ENCODE measurements at regions not wholly inside any gene's neighbourhood (a gene's known extent, or its start where the extent isn't known, plus 50 kb on each side); places are given as distances from the start of the nearest gene placed in this dataset.

DNA sequence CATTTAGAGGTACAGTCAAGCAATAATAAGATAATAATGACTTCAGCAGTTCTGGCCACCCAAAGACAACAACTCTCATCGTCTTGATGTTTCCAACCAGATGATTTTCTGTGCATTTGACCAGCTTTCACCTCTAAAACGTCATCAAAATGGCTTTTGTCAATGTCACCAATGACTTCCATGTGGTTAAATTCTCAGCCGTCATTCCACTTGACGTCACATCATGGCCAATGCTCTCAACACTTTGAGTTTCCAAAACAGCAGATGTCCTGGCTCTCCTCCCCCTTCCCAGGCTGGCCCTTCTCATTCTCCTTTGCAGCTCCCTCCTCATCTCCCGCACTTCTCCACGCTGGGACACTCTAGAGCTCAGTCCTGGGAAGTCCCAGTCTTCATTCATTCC, 258.3 kb downstream of the BCL2 start:
- no peaks in the 10 kb centered on the region for H3K36me3 ChIP-seq (ENCODE audit: insufficient read depth)
- no peaks in the 10 kb centered on the region for H4K20me1 ChIP-seq (replicated peaks; ENCODE audit: insufficient read depth)
- no peak for ATAC-seq
- H3K79me2 ChIP-seq (replicated peaks; ENCODE audit: insufficient read depth) = no peaks in the 10 kb centered on the region
- Mint-ChIP-seq H3K4me3 (no peak overlapping the region), H3K36me3 (ENCODE audit: low read depth) (no peaks in the 10 kb centered on the region), H3K27me3 (ENCODE audit: insufficient read depth, low read depth, poor library complexity) (peaks cover 6% of the 10 kb centered on the region), H3K4me1 (peaks cover 3% of the 10 kb centered on the region), H3K9me3 (no peaks in the 10 kb centered on the region; the same call in 2 of the 3 replicates), H3K27ac (no peak overlapping the region)
- H3K4me1 ChIP-seq (ENCODE audit: insufficient read depth) = no peaks in the 10 kb centered on the region; the same call in 1 of the 2 replicates
- H3K9me2 ChIP-seq (ENCODE audit: insufficient read depth) = no peaks in the 10 kb centered on the region
- no peak overlapping the region for H3K4me2 ChIP-seq
- no peaks in the 10 kb centered on the region for H3K27me3 ChIP-seq (ENCODE audit: insufficient read depth)
- no peak overlapping the region for H3K4me3 ChIP-seq
- TF ChIP-seq POLR2AphosphoS5 (IDR thresholded peaks at IDR 0.05; ENCODE audit: low read depth) = no peak
- DNase-seq (ENCODE audit: low spot score) = no peak
- H2AFZ ChIP-seq = no peak overlapping the region
- H3K27ac ChIP-seq (ENCODE audit: low read depth) = no peak overlapping the region
- H3F3A ChIP-seq (replicated peaks; ENCODE audit: low read depth) = no peaks in the 10 kb centered on the region

DNA sequence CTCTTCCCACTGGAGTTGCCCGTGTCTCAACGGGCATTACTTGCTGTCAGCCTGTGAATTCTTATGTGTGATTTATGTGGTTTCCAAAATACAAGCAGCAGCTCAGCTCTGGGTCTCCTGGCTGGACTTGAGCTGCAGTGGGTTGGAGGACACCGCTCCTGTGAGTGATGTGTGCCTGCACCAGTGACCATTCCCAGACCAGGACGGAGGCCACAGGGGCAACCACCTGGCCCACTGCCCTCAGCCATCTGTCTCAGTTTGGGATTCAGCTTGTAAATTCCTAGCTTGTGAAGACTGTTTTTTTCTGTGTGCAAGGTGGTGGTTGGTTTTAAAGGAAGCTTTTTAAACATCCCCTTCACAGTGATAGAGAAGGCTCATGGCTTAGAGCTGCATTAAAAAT, 261.0 kb downstream of the BCL2 start:
- no peaks in the 10 kb centered on the region for H3K79me2 ChIP-seq (replicated peaks; ENCODE audit: insufficient read depth)
- no peaks in the 10 kb centered on the region; the same call in 2 of the 3 replicates for H3K9me3 Mint-ChIP-seq
- ATAC-seq = no peak
- H3K36me3 Mint-ChIP-seq (ENCODE audit: low read depth) = no peaks in the 10 kb centered on the region
- no peaks in the 10 kb centered on the region for H3K36me3 ChIP-seq (ENCODE audit: insufficient read depth)
- H2AFZ ChIP-seq = no peak overlapping the region
- H3F3A ChIP-seq (replicated peaks; ENCODE audit: low read depth) = no peaks in the 10 kb centered on the region
- no peak overlapping the region for H3K27ac Mint-ChIP-seq
- no peaks in the 10 kb centered on the region for H3K27me3 ChIP-seq (ENCODE audit: insufficient read depth)
- no peaks in the 10 kb centered on the region for H3K9me2 ChIP-seq (ENCODE audit: insufficient read depth)
- H3K4me1 ChIP-seq (ENCODE audit: insufficient read depth) = peaks cover 7% of the 10 kb centered on the region
- no peak overlapping the region for H3K4me2 ChIP-seq
- H3K4me3 Mint-ChIP-seq = no peak overlapping the region
- H3K4me3 ChIP-seq = no peak overlapping the region
- no peaks in the 10 kb centered on the region for H4K20me1 ChIP-seq (replicated peaks; ENCODE audit: insufficient read depth)
- no peak for DNase-seq (ENCODE audit: low spot score)
- peaks cover 2% of the 10 kb centered on the region for H3K27me3 Mint-ChIP-seq (ENCODE audit: insufficient read depth, low read depth, poor library complexity)
- peaks cover 8% of the 10 kb centered on the region for H3K4me1 Mint-ChIP-seq
- H3K27ac ChIP-seq (ENCODE audit: low read depth) = no peak overlapping the region
- no peak for TF ChIP-seq ZNF114 (CRISPR knock-in tag; IDR thresholded peaks at IDR 0.05)
- TF ChIP-seq ZNF331 (CRISPR knock-in tag; IDR thresholded peaks at IDR 0.05; ENCODE audit: low read depth) = no peak
- no peak for TF ChIP-seq EZH2 (IDR thresholded peaks at IDR 0.05; ENCODE audit: low read depth, unreplicated experiment)
- TF ChIP-seq, protein P1, sequence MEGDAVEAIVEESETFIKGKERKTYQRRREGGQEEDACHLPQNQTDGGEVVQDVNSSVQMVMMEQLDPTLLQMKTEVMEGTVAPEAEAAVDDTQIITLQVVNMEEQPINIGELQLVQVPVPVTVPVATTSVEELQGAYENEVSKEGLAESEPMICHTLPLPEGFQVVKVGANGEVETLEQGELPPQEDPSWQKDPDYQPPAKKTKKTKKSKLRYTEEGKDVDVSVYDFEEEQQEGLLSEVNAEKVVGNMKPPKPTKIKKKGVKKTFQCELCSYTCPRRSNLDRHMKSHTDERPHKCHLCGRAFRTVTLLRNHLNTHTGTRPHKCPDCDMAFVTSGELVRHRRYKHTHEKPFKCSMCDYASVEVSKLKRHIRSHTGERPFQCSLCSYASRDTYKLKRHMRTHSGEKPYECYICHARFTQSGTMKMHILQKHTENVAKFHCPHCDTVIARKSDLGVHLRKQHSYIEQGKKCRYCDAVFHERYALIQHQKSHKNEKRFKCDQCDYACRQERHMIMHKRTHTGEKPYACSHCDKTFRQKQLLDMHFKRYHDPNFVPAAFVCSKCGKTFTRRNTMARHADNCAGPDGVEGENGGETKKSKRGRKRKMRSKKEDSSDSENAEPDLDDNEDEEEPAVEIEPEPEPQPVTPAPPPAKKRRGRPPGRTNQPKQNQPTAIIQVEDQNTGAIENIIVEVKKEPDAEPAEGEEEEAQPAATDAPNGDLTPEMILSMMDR (conservative IDR thresholded peaks at IDR 0.05; ENCODE audit: low read depth in 2 of 2) = no peak
- no peak for TF ChIP-seq CREB1 (CRISPR knock-in tag; IDR thresholded peaks at IDR 0.05; ENCODE audit: low read depth)
- TF ChIP-seq POLR2AphosphoS5 (IDR thresholded peaks at IDR 0.05; ENCODE audit: low read depth) = no peak
- TF ChIP-seq JUNB (IDR thresholded peaks at IDR 0.05; ENCODE audit: unreplicated experiment) = no peak
- TF ChIP-seq, protein P2, sequence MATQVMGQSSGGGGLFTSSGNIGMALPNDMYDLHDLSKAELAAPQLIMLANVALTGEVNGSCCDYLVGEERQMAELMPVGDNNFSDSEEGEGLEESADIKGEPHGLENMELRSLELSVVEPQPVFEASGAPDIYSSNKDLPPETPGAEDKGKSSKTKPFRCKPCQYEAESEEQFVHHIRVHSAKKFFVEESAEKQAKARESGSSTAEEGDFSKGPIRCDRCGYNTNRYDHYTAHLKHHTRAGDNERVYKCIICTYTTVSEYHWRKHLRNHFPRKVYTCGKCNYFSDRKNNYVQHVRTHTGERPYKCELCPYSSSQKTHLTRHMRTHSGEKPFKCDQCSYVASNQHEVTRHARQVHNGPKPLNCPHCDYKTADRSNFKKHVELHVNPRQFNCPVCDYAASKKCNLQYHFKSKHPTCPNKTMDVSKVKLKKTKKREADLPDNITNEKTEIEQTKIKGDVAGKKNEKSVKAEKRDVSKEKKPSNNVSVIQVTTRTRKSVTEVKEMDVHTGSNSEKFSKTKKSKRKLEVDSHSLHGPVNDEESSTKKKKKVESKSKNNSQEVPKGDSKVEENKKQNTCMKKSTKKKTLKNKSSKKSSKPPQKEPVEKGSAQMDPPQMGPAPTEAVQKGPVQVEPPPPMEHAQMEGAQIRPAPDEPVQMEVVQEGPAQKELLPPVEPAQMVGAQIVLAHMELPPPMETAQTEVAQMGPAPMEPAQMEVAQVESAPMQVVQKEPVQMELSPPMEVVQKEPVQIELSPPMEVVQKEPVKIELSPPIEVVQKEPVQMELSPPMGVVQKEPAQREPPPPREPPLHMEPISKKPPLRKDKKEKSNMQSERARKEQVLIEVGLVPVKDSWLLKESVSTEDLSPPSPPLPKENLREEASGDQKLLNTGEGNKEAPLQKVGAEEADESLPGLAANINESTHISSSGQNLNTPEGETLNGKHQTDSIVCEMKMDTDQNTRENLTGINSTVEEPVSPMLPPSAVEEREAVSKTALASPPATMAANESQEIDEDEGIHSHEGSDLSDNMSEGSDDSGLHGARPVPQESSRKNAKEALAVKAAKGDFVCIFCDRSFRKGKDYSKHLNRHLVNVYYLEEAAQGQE (IDR thresholded peaks at IDR 0.05; ENCODE audit: unreplicated experiment) = no peak
- TF ChIP-seq EZH2phosphoT487 (IDR thresholded peaks at IDR 0.05; ENCODE audit: unreplicated experiment) = no peak
- TF ChIP-seq, protein P3, sequence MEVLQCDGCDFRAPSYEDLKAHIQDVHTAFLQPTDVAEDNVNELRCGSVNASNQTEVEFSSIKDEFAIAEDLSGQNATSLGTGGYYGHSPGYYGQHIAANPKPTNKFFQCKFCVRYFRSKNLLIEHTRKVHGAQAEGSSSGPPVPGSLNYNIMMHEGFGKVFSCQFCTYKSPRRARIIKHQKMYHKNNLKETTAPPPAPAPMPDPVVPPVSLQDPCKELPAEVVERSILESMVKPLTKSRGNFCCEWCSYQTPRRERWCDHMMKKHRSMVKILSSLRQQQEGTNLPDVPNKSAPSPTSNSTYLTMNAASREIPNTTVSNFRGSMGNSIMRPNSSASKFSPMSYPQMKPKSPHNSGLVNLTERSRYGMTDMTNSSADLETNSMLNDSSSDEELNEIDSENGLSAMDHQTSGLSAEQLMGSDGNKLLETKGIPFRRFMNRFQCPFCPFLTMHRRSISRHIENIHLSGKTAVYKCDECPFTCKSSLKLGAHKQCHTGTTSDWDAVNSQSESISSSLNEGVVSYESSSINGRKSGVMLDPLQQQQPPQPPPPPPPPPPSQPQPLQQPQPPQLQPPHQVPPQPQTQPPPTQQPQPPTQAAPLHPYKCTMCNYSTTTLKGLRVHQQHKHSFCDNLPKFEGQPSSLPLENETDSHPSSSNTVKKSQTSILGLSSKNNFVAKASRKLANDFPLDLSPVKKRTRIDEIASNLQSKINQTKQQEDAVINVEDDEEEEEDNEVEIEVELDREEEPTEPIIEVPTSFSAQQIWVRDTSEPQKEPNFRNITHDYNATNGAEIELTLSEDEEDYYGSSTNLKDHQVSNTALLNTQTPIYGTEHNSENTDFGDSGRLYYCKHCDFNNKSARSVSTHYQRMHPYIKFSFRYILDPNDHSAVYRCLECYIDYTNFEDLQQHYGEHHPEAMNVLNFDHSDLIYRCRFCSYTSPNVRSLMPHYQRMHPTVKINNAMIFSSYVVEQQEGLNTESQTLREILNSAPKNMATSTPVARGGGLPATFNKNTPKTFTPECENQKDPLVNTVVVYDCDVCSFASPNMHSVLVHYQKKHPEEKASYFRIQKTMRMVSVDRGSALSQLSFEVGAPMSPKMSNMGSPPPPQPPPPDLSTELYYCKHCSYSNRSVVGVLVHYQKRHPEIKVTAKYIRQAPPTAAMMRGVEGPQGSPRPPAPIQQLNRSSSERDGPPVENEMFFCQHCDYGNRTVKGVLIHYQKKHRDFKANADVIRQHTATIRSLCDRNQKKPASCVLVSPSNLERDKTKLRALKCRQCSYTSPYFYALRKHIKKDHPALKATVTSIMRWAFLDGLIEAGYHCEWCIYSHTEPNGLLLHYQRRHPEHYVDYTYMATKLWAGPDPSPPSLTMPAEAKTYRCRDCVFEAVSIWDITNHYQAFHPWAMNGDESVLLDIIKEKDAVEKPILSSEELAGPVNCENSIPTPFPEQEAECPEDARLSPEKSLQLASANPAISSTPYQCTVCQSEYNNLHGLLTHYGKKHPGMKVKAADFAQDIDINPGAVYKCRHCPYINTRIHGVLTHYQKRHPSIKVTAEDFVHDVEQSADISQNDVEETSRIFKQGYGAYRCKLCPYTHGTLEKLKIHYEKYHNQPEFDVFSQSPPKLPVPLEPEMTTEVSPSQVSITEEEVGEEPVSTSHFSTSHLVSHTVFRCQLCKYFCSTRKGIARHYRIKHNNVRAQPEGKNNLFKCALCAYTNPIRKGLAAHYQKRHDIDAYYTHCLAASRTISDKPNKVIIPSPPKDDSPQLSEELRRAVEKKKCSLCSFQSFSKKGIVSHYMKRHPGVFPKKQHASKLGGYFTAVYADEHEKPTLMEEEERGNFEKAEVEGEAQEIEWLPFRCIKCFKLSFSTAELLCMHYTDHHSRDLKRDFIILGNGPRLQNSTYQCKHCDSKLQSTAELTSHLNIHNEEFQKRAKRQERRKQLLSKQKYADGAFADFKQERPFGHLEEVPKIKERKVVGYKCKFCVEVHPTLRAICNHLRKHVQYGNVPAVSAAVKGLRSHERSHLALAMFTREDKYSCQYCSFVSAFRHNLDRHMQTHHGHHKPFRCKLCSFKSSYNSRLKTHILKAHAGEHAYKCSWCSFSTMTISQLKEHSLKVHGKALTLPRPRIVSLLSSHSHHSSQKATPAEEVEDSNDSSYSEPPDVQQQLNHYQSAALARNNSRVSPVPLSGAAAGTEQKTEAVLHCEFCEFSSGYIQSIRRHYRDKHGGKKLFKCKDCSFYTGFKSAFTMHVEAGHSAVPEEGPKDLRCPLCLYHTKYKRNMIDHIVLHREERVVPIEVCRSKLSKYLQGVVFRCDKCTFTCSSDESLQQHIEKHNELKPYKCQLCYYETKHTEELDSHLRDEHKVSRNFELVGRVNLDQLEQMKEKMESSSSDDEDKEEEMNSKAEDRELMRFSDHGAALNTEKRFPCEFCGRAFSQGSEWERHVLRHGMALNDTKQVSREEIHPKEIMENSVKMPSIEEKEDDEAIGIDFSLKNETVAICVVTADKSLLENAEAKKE (CRISPR knock-in tag; IDR thresholded peaks at IDR 0.05) = no peak
- no peak for TF ChIP-seq STAT1 (IDR thresholded peaks at IDR 0.05; ENCODE audit: unreplicated experiment)
- no peak for TF ChIP-seq NANOG (IDR thresholded peaks at IDR 0.05; ENCODE audit: borderline replicate concordance)
